MM.1S (cell line): ENCODE measurements at regions not wholly inside any gene's neighbourhood (a gene's known extent, or its start where the extent isn't known, plus 50 kb on each side); places are given as distances from the start of the nearest gene placed in this dataset.

ENCODE experiments used
- EZH2 ChIP-seq: fragments of 300-600 bp; sonication (generic); optimal IDR thresholded peaks from 2 replicates; pipeline ENCODE3; 2017; ENCODE audit warnings: low read depth, mild to moderate bottlenecking, antibody characterized with exemption, low read length, mixed read lengths
- TF ChIP-seq, protein P1 (sequence below): fragments of 300-600 bp; sonication (generic); IDR thresholded peaks from 2 replicates; pipeline ENCODE4 v1.5.1; 2016; ENCODE audit warnings: antibody characterized with exemption, low read length, mixed read lengths

DNA sequence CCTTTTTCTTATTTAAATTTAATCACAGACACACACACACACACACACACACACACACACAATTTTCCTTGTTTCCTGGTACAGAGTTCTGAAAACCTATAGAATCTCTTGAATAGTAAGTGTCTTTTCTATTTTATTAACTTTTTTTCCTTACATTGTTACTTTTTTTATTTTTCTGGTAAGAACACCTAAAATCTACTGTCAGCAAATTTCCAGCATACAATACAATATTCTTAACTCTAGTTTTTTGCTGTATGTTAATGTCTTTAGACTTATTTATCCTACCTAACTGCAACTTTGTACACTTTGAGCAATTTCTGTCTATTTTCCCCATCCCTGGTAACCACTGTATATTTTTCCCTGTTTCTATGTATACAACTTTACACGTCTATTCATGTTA is 1179.8 kb downstream of the SLITRK1 start:
- TF ChIP-seq, protein P1, sequence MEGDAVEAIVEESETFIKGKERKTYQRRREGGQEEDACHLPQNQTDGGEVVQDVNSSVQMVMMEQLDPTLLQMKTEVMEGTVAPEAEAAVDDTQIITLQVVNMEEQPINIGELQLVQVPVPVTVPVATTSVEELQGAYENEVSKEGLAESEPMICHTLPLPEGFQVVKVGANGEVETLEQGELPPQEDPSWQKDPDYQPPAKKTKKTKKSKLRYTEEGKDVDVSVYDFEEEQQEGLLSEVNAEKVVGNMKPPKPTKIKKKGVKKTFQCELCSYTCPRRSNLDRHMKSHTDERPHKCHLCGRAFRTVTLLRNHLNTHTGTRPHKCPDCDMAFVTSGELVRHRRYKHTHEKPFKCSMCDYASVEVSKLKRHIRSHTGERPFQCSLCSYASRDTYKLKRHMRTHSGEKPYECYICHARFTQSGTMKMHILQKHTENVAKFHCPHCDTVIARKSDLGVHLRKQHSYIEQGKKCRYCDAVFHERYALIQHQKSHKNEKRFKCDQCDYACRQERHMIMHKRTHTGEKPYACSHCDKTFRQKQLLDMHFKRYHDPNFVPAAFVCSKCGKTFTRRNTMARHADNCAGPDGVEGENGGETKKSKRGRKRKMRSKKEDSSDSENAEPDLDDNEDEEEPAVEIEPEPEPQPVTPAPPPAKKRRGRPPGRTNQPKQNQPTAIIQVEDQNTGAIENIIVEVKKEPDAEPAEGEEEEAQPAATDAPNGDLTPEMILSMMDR: no peak
- no peak for TF ChIP-seq EZH2
